ENCODE measurements at regions not wholly inside any gene's neighbourhood (a gene's known extent, or its start where the extent isn't known, plus 50 kb on each side); places are given as distances from the start of the nearest gene placed in this dataset.

GRCh38 chr18:45316127-45316526 is 299.1 kb upstream of the SLC14A2 start:
- H4K5ac ChIP-seq (ENCODE audit: low read depth, low read length), result no peak overlapping the region
- no peak overlapping the region for H2AFZ ChIP-seq (replicated peaks; ENCODE audit: low read length, poor library complexity)
- TF ChIP-seq CEBPB (IDR thresholded peaks at IDR 0.05; ENCODE audit: low read depth, low read length) (no peak), MAFK (IDR thresholded peaks at IDR 0.05; ENCODE audit: low read depth, low read length) (no peak), BHLHE40 (IDR thresholded peaks at IDR 0.05; ENCODE audit: low read depth, low read length) (no peak), MXI1 (IDR thresholded peaks at IDR 0.05; ENCODE audit: borderline replicate concordance, low read depth, low read length) (no peak), USF2 (IDR thresholded peaks at IDR 0.05; ENCODE audit: low read depth, low read length) (no peak), FOS (IDR thresholded peaks at IDR 0.05; ENCODE audit: low read depth, low read length) (no peak), RFX5 (IDR thresholded peaks at IDR 0.05; ENCODE audit: low read depth, low read length) (no peak), CHD1 (IDR thresholded peaks at IDR 0.05; ENCODE audit: low read depth, low read length) (no peak), POLR2A (IDR thresholded peaks at IDR 0.05; ENCODE audit: low read depth, low read length) (no peak), ELK1 (IDR thresholded peaks at IDR 0.05; ENCODE audit: borderline replicate concordance, low read depth, low read length) (no peak), SMC3 (IDR thresholded peaks at IDR 0.05; ENCODE audit: low read depth, low read length) (no peak), RAD21 (IDR thresholded peaks at IDR 0.05; ENCODE audit: low read length) (no peak), RCOR1 (IDR thresholded peaks at IDR 0.05; ENCODE audit: insufficient replicate concordance, low read length) (no peak), CTCF (conservative IDR thresholded peaks at IDR 0.05; ENCODE audit: low read depth, low read length) (no peak)
- H4K8ac ChIP-seq (ENCODE audit: low read depth in 2 of 2, low read length in 2 of 2), result no peak overlapping the region
- no peaks in the 10 kb centered on the region for H3K79me1 ChIP-seq (ENCODE audit: low read depth in 1 of 2, low read length in 2 of 2)
- no peak overlapping the region for H2AK5ac ChIP-seq (ENCODE audit: low read depth, low read length)
- ATAC-seq (ENCODE audit: low read depth) (no peak), DNase-seq (no peak)
- no peak overlapping the region for H2BK5ac ChIP-seq (ENCODE audit: low read depth, low read length, poor library complexity, severe bottlenecking)
- intact Hi-C loops (cut with micrococcal nuclease) (no loop called here), dilution Hi-C loops (cut with HindIII; ENCODE audit: low sequenced_read_pairs, unreplicated experiment) (no loop called here), in situ Hi-C loops (cut with MboI; ENCODE audit: low sequenced_read_pairs) (no loop called here)
- H3K36me3 ChIP-seq (ENCODE audit: control insufficient read depth, insufficient read depth, low read length), result no peaks in the 10 kb centered on the region
- H3K4me2 ChIP-seq (ENCODE audit: low read depth, low read length), result no peak overlapping the region
- no peak overlapping the region for H3K4ac ChIP-seq (ENCODE audit: low read depth, low read length)
- WGBS, 2 experiments (ENCODE audit: extremely low coverage in 2 of 2, insufficient read length in 1 of 2), result 40% methylated on average over 1 of the region's 3 CpGs; no CpG with 5 or more reads in 1 of the 2 experiments
- no peak overlapping the region for H3K4me3 ChIP-seq (ENCODE audit: insufficient read depth, low read depth, low read length)
- H4K91ac ChIP-seq (ENCODE audit: insufficient read depth, low read depth, low read length), result no peak overlapping the region
- no peak overlapping the region for H3K14ac ChIP-seq (replicated peaks; ENCODE audit: low read depth, low read length)
- H3K27me3 ChIP-seq (ENCODE audit: control insufficient read depth, insufficient read depth, low read length), result peaks cover 15% of the 10 kb centered on the region
- no peak overlapping the region for H3K23ac ChIP-seq (ENCODE audit: low read depth, low read length)
- no TSS peak for BruUV-seq (replicated peaks)
- no peaks in the 10 kb centered on the region for H3K9me1 ChIP-seq (ENCODE audit: insufficient read depth, low read length)
- no peak overlapping the region for H2BK120ac ChIP-seq (ENCODE audit: low read depth, low read length)
- no peaks in the 10 kb centered on the region for H4K20me1 ChIP-seq (ENCODE audit: insufficient read depth, low read length)
- POLR2A ChIA-PET (ENCODE audit: unreplicated experiment), result no interaction called here
- CTCF ChIA-PET, result interaction anchor here (0.7 kb wide), 1 partner anchor 27 kb away, joined by 4 read pairs; no protein-coding TSS in a partner anchor
- no peak overlapping the region for H3K18ac ChIP-seq (ENCODE audit: low read depth, low read length)
- H3K4me1 ChIP-seq (ENCODE audit: control insufficient read depth, insufficient read depth, low read length), result no peaks in the 10 kb centered on the region; the same call in 1 of the 2 replicates
- no peak overlapping the region for H2BK15ac ChIP-seq (ENCODE audit: low read depth, low read length)
- no peaks in the 10 kb centered on the region for H3K9me3 ChIP-seq (ENCODE audit: control insufficient read depth, insufficient read depth, low read length)
- H3K27ac ChIP-seq (ENCODE audit: insufficient read depth, low read length), result no peak overlapping the region
- no peak overlapping the region for H3K56ac ChIP-seq (ENCODE audit: extremely low read depth, insufficient read depth, low read length)
- no peak overlapping the region for H3K9ac ChIP-seq (ENCODE audit: low read depth, low read length)
- H2BK20ac ChIP-seq (ENCODE audit: low read depth, low read length), result no peak overlapping the region
- no peak overlapping the region for H2AK9ac ChIP-seq (replicated peaks; ENCODE audit: low read depth, low read length, poor library complexity)

Measured in IMR-90 (cell line).